H9 (cell line): ENCODE measurements at regions not wholly inside any gene's neighbourhood (a gene's known extent, or its start where the extent isn't known, plus 50 kb on each side); places are given as distances from the start of the nearest gene placed in this dataset.

Experiments used
- DNase-seq: peaks from one replicate; pipeline ENCODE4 v3.0.0-alpha.2; 2017
- H2AFZ ChIP-seq: one replicate; pipeline ENCODE4 v1.6.1; 2013; ENCODE audit warnings: mild to moderate bottlenecking, low read length, control low read depth, moderate library complexity
- H2AK5ac ChIP-seq: 2 replicates; pipeline ENCODE4 v1.6.1; 2013; ENCODE audit warnings: low read length, control low read depth, mixed read lengths; ENCODE audit not compliant: insufficient read length
- H2BK120ac ChIP-seq: one replicate; pipeline ENCODE4 v1.6.1; 2013; ENCODE audit warnings: low read depth, mild to moderate bottlenecking, low read length, control low read depth, inconsistent platforms; ENCODE audit not compliant: poor library complexity, severe bottlenecking
- H2BK12ac ChIP-seq: 2 replicates; pipeline ENCODE4 v1.6.1; 2013; ENCODE audit warnings: low read length, control low read depth, mixed read lengths, low read depth; ENCODE audit not compliant: insufficient read length
- H2BK15ac ChIP-seq: 2 replicates; pipeline ENCODE4 v1.6.1; 2013; ENCODE audit warnings: low read depth, low read length, control low read depth
- H2BK20ac ChIP-seq: one replicate; pipeline ENCODE4 v1.6.1; 2013; ENCODE audit warnings: low read depth, mild to moderate bottlenecking, low read length, control low read depth, inconsistent platforms; ENCODE audit not compliant: poor library complexity, severe bottlenecking
- H2BK5ac ChIP-seq: 2 replicates; pipeline ENCODE4 v1.6.1; 2013; ENCODE audit warnings: low read length, control low read depth, mixed read lengths; ENCODE audit not compliant: insufficient read length
- H3K14ac ChIP-seq: 2 replicates; pipeline ENCODE4 v1.6.1; 2013; ENCODE audit warnings: low read length, control low read depth; ENCODE audit not compliant: insufficient read depth
- H3K18ac ChIP-seq: 2 replicates; pipeline ENCODE4 v1.6.1; 2013; ENCODE audit warnings: low read depth, mild to moderate bottlenecking, mixed read lengths, low read length, control low read depth; ENCODE audit not compliant: insufficient read length
- H3K23ac ChIP-seq: 2 replicates; pipeline ENCODE4 v1.6.1; 2013; ENCODE audit warnings: low read length, control low read depth, mixed read lengths, low read depth; ENCODE audit not compliant: insufficient read length
- H3K23me2 ChIP-seq: 2 replicates; pipeline ENCODE4 v1.6.1; 2013; ENCODE audit warnings: low read depth, mild to moderate bottlenecking, mixed read lengths, low read length, control low read depth; ENCODE audit not compliant: insufficient read length, poor library complexity, severe bottlenecking
- H3K27ac ChIP-seq: 2 replicates; pipeline ENCODE4 v1.5.1; 2013; ENCODE audit warnings: low read length, control low read depth, mixed read lengths, low read depth; ENCODE audit not compliant: insufficient read length
- H3K27me3 ChIP-seq: 2 replicates; pipeline ENCODE4 v1.6.1; 2013; ENCODE audit warnings: low read length, control low read depth, inconsistent platforms; ENCODE audit not compliant: insufficient read depth
- H3K4ac ChIP-seq: 2 replicates; pipeline ENCODE4 v1.6.1; 2013; ENCODE audit warnings: low read depth, mild to moderate bottlenecking, control low read depth, inconsistent platforms, low read length, moderate library complexity
- H3K4me1 ChIP-seq: 2 replicates; pipeline ENCODE4 v1.6.1; 2013; ENCODE audit warnings: low read length, control low read depth, inconsistent platforms; ENCODE audit not compliant: insufficient read depth
- H3K4me2 ChIP-seq: 2 replicates; pipeline ENCODE4 v1.6.1; 2013; ENCODE audit warnings: low read length, control low read depth, mixed read lengths; ENCODE audit not compliant: insufficient read length, insufficient read depth
- H3K56ac ChIP-seq: 2 replicates; pipeline ENCODE4 v1.6.1; 2013; ENCODE audit warnings: low read depth, mild to moderate bottlenecking, mixed read lengths, low read length, control low read depth; ENCODE audit not compliant: insufficient read length
- H3K79me1 ChIP-seq: 2 replicates; pipeline ENCODE4 v1.6.1; 2013; ENCODE audit warnings: low read depth, mild to moderate bottlenecking, moderate library complexity, low read length, control low read depth, inconsistent platforms; ENCODE audit not compliant: insufficient read depth, poor library complexity, severe bottlenecking
- H3K79me2 ChIP-seq: 2 replicates; pipeline ENCODE4 v1.6.1; 2013; ENCODE audit warnings: low read length, control low read depth, inconsistent platforms; ENCODE audit not compliant: insufficient read depth
- H3K9ac ChIP-seq: 2 replicates; pipeline ENCODE4 v1.6.1; 2013; ENCODE audit warnings: low read length, control low read depth, mixed read lengths; ENCODE audit not compliant: insufficient read length; ENCODE audit errors: extremely low read depth
- H3K9me3 ChIP-seq: one replicate; pipeline ENCODE4 v1.6.1; 2013; ENCODE audit warnings: low read depth, low read length, inconsistent platforms; ENCODE audit not compliant: control insufficient read depth
- H3T11ph ChIP-seq: one replicate; pipeline ENCODE4 v1.6.1; 2013; ENCODE audit warnings: mild to moderate bottlenecking, low read length, control low read depth, inconsistent platforms
- H4K20me1 ChIP-seq: one replicate; pipeline ENCODE4 v1.6.1; 2013; ENCODE audit not compliant: control insufficient read depth, insufficient read length, insufficient read depth
- H4K5ac ChIP-seq: 2 replicates; pipeline ENCODE4 v1.6.1; 2013; ENCODE audit warnings: low read depth, mild to moderate bottlenecking, mixed read lengths, low read length, control low read depth; ENCODE audit not compliant: insufficient read length
- H4K8ac ChIP-seq: replicated peaks from 2 replicates; pipeline ENCODE4 v1.6.1; 2013; ENCODE audit warnings: low read length, control low read depth, mixed read lengths, low read depth; ENCODE audit not compliant: insufficient read length
- H4K91ac ChIP-seq: 2 replicates; pipeline ENCODE4 v1.6.1; 2013; ENCODE audit warnings: low read depth, mild to moderate bottlenecking, moderate library complexity, mixed read lengths, low read length, control low read depth; ENCODE audit not compliant: insufficient read length
- H3K27ac Mint-ChIP-seq, 3 experiments: 2 replicates in 2 of 3; 3 replicates in 1 of 3; pipeline ENCODE4 v1.8.0; 2020 to 2021; ENCODE audit warnings: mixed read lengths in 3 of 3, mild to moderate bottlenecking in 1 of 3, moderate library complexity in 1 of 3
- H3K27me3 Mint-ChIP-seq: 2 replicates; pipeline ENCODE4 v1.8.0; 2021; ENCODE audit warnings: low read depth, mild to moderate bottlenecking, moderate library complexity, mixed read lengths
- H3K36me3 Mint-ChIP-seq, 3 experiments: 2 replicates in 2 of 3; 3 replicates in 1 of 3; pipeline ENCODE4 v1.8.0; 2020 to 2021; ENCODE audit warnings: low read depth in 3 of 3, mixed read lengths in 3 of 3; ENCODE audit not compliant: insufficient read depth in 1 of 3
- H3K4me1 Mint-ChIP-seq, 2 experiments: 2 replicates each; pipeline ENCODE4 v1.8.0; 2020; ENCODE audit warnings: mixed read lengths in 2 of 2
- H3K4me3 Mint-ChIP-seq, 2 experiments: 2 replicates in 1 of 2; 3 replicates in 1 of 2; pipeline ENCODE4 v1.8.0; 2020 to 2021; ENCODE audit warnings: mild to moderate bottlenecking in 2 of 2, mixed read lengths in 2 of 2, moderate library complexity in 1 of 2
- H3K9me3 Mint-ChIP-seq, 2 experiments: 2 replicates in 1 of 2; 3 replicates in 1 of 2; pipeline ENCODE4 v1.8.0; 2020; ENCODE audit warnings: mild to moderate bottlenecking in 2 of 2, mixed read lengths in 2 of 2, moderate library complexity in 1 of 2
- CTCF ChIP-seq: fragments of 200-600 bp; sonication (generic); conservative IDR thresholded peaks from 3 replicates; pipeline ENCODE4 v1.8.0; 2021; ENCODE audit warnings: antibody characterized with exemption, mild to moderate bottlenecking
- WGBS: extraction: QIAGEN DNeasy Blood & Tissue Kit; methylation state at CpG from one replicate; pipeline ENCODE4 v1.1.7; 2013; ENCODE audit warnings: missing lambda C conversion rate, low lambda C conversion rate, mixed read lengths; ENCODE audit not compliant: insufficient read length; ENCODE audit errors: extremely low coverage; 5-methylcytosine and 5-hydroxymethylcytosine counted together

- Mint-ChIP-seq H3K27me3 (no peaks in the 10 kb centered on the region), H3K36me3 (no peaks in the 10 kb centered on the region), H3K9me3 (no peaks in the 10 kb centered on the region; a peak in 1 of 5 replicates), H3K27ac (no peak overlapping the region), H3K4me1 (peaks cover 6 to 11% of the 10 kb centered on the region in 2 experiments), H3K4me3 (no peak overlapping the region)
- no peaks in the 10 kb centered on the region for H3K79me2 ChIP-seq
- H4K8ac ChIP-seq: no peak overlapping the region
- H3K14ac ChIP-seq: no peak overlapping the region
- H4K91ac ChIP-seq: no peak overlapping the region
- no peaks in the 10 kb centered on the region for H3K27me3 ChIP-seq
- no peak overlapping the region for H3K27ac ChIP-seq
- no peak overlapping the region for H3K18ac ChIP-seq
- no peaks in the 10 kb centered on the region for H4K20me1 ChIP-seq
- no peak overlapping the region for H3K56ac ChIP-seq
- DNase-seq: no peak
- no peak for TF ChIP-seq CTCF
- no peaks in the 10 kb centered on the region for H3K23me2 ChIP-seq
- H3K23ac ChIP-seq: no peak overlapping the region
- H3K4me1 ChIP-seq: no peaks in the 10 kb centered on the region
- H4K5ac ChIP-seq: no peak overlapping the region
- no peak overlapping the region for H2BK20ac ChIP-seq
- H3K4ac ChIP-seq: no peak overlapping the region
- H3K9ac ChIP-seq: no peak overlapping the region
- no peak overlapping the region for H3K4me2 ChIP-seq
- peak overlapping the region; percentile 14 for H2BK12ac ChIP-seq
- H3K79me1 ChIP-seq: no peaks in the 10 kb centered on the region
- H3T11ph ChIP-seq: no peak overlapping the region
- no peak overlapping the region for H2BK120ac ChIP-seq
- no peaks in the 10 kb centered on the region for H3K9me3 ChIP-seq
- H2AFZ ChIP-seq: no peak overlapping the region
- no CpG with 5 or more reads among the region's 2 CpGs for WGBS
- no peak overlapping the region for H2BK15ac ChIP-seq
- no peak overlapping the region for H2BK5ac ChIP-seq
- no peak overlapping the region for H2AK5ac ChIP-seq
Observed at GRCh38 chr9:105154723-105155191, 89.7 kb upstream of the SLC44A1 start.
